ENCODE measurements at regions not wholly inside any gene's neighbourhood (a gene's known extent, or its start where the extent isn't known, plus 50 kb on each side); places are given as distances from the start of the nearest gene placed in this dataset.
A peak's percentile ranks its signal among the peaks of the same experiment; 100 is the strongest.

DNA sequence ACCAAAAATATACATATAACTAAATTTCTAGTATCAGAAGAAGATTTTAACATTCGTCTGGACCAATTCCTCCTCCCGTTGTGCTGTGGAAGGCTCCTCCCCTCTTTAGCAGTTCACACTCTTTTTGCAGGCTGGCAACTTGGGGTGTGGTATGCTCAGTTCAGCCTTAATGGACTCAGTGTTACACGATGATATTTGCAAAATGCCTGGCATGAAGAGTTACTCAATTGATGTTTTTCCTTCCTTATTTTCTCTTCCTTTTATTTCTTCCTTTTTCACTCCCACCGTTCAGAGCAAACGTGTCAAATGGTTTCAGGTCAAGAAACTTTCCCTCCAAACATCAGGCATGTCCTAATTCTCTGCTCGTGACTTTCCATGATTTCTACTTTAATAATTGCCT is 248.3 kb downstream of the PHF14 start:
- intact Hi-C loops (cut with DNase I), result no loop called here
- ATAC-seq, result peak; percentile 69

GRCh38 chr7:11224535-11224934 is 250.9 kb downstream of the PHF14 start:
- no peak overlapping the region for H3K27ac ChIP-seq
- H3K36me3 ChIP-seq, result no peaks in the 10 kb centered on the region

More for the DNA sequence above, 248.3 kb downstream of the PHF14 start:
- DNase-seq, result no peak
- no peaks in the 10 kb centered on the region for H3K4me1 ChIP-seq
- no peak overlapping the region for H3K27ac ChIP-seq
- no peaks in the 10 kb centered on the region for H3K36me3 ChIP-seq
- no peak for TF ChIP-seq CTCF (IDR thresholded peaks at IDR 0.05)
- no peaks in the 10 kb centered on the region for H3K27me3 ChIP-seq
- no peaks in the 10 kb centered on the region for H3K9me3 ChIP-seq
- no peak overlapping the region for H3K4me3 ChIP-seq

DNA sequence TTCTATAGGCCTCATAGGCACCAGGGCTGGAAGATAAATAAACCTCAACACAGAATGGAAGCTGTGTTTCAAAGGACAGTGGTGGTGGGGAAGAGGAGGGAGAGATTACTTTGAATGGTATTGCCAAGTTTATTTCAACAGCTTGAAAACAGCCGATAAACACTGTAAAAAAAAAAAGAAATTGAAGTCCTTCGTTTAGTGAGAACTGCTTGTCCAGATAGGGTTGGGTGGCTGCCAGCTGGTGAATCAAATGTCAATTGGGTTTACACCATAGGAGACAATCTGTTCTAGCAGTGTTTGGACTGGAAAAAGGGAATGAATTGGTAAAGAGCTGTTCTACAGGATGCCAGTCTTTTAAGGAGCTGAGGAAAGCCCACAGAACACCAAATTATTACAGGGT is 254.8 kb downstream of the PHF14 start:
- ATAC-seq, result peak; percentile 58
- Histone ChIP-seq H3K4me1 (no peaks in the 10 kb centered on the region), H3K36me3 (no peaks in the 10 kb centered on the region), H3K4me3 (no peak overlapping the region), H3K27ac (no peak overlapping the region), H3K9me3 (no peaks in the 10 kb centered on the region), H3K27me3 (no peaks in the 10 kb centered on the region)
- TF ChIP-seq CTCF (IDR thresholded peaks at IDR 0.05), result no peak
- intact Hi-C loops (cut with DNase I), result no loop called here
- DNase-seq, result peak; percentile 66

More at GRCh38 chr7:11224535-11224934, 250.9 kb downstream of the PHF14 start:
- no peak overlapping the region for H3K4me3 ChIP-seq
- no peak for ATAC-seq
- no peak for TF ChIP-seq CTCF (IDR thresholded peaks at IDR 0.05)
- intact Hi-C loops (cut with DNase I), result no loop called here
- H3K27me3 ChIP-seq, result no peaks in the 10 kb centered on the region
- H3K9me3 ChIP-seq, result no peaks in the 10 kb centered on the region
- no peak for DNase-seq
- no peaks in the 10 kb centered on the region for H3K4me1 ChIP-seq

DNA sequence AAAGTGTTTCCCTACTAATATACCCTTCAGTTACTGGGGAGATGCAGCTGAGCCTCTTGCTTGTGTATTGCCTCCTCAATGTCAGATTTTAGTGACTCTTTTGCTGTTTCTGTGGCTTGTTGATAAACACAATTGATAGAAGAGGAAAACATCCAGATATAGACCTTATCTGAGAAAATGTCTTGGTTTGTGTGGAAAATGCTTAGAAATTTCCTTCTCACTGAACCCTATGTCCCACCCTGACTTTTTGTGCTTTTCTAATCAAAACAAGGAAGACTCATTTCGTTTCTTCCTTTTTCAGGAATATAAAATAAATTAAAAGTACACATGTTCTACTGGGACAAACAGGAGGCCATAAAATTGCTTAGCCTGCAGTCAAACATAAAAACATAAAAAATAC is 257.5 kb downstream of the PHF14 start:
- no peaks in the 10 kb centered on the region for H3K4me1 ChIP-seq
- no peaks in the 10 kb centered on the region for H3K36me3 ChIP-seq
- intact Hi-C loops (cut with DNase I), result no loop called here
- H3K27ac ChIP-seq, result no peak overlapping the region
- H3K4me3 ChIP-seq, result no peak overlapping the region
- ATAC-seq (no peak), DNase-seq (no peak)
- H3K9me3 ChIP-seq, result no peaks in the 10 kb centered on the region
- H3K27me3 ChIP-seq, result no peaks in the 10 kb centered on the region
- TF ChIP-seq CTCF (IDR thresholded peaks at IDR 0.05), result no peak

DNA sequence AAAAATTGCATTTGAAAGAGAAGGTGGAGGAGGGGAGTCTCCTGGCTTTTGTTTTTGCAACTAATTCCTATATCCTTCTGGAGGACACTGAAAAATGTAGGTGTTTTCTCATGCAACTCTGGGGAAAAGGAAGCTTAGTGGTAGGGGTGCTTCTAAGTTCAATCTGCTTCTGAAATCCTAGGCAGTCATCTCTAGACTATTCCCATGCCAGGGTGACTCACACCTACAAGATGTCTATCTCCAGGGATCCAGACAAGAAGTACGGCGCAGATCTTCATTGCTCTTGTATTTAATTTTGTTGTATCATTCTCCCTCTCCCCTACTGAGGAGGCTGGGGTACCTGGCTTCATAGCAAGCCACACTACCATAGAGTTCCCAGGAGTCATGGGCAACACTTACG is 258.8 kb downstream of the PHF14 start:
- Histone ChIP-seq H3K36me3 (no peaks in the 10 kb centered on the region), H3K4me1 (no peaks in the 10 kb centered on the region), H3K9me3 (no peaks in the 10 kb centered on the region), H3K27ac (no peak overlapping the region), H3K4me3 (no peak overlapping the region), H3K27me3 (no peaks in the 10 kb centered on the region)
- no peak for TF ChIP-seq CTCF (IDR thresholded peaks at IDR 0.05)
- intact Hi-C loops (cut with DNase I), result no loop called here
- ATAC-seq (no peak), DNase-seq (no peak)

DNA sequence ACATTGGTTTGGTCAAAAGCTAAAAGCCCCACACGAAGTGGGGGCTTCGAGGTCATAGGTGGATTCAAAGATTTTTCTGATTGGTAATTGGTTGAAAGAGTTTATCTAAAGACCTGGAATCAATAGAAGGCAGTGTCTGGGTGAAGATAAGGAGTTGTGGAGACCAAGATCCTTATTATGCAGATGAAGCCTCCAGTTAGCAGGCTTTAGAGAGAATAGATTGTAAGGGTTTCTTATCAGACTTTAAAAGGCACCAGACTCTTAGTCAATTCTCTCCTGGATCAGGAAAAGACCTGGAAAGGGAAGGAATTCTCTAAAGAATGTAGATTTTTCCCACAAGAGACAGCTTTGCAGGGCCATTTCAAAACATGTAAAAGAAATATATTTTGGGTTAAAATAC is 260.2 kb downstream of the PHF14 start:
- H3K27ac ChIP-seq, result no peak overlapping the region
- H3K36me3 ChIP-seq, result no peaks in the 10 kb centered on the region
- intact Hi-C loops (cut with DNase I), result no loop called here
- H3K4me1 ChIP-seq, result no peaks in the 10 kb centered on the region
- DNase-seq, result no peak
- no peak for ATAC-seq
- TF ChIP-seq CTCF (IDR thresholded peaks at IDR 0.05), result no peak
- no peaks in the 10 kb centered on the region for H3K9me3 ChIP-seq
- no peak overlapping the region for H3K4me3 ChIP-seq
- no peaks in the 10 kb centered on the region for H3K27me3 ChIP-seq
